G401.6 (cell line): ENCODE measurements at regions not wholly inside any gene's neighbourhood (a gene's known extent, or its start where the extent isn't known, plus 50 kb on each side); places are given as distances from the start of the nearest gene placed in this dataset.

ENCODE experiments used
- FAIRE-seq: peaks from 2 replicates; lab custom pipeline; 2012; peaks lifted over from hg19 to GRCh38; lab: Jason Lieb, UNC

- no peak for FAIRE-seq
These were observed 450.0 kb downstream of the NSUN3 start for GRCh38 chr3:94512876-94513275.

DNA sequence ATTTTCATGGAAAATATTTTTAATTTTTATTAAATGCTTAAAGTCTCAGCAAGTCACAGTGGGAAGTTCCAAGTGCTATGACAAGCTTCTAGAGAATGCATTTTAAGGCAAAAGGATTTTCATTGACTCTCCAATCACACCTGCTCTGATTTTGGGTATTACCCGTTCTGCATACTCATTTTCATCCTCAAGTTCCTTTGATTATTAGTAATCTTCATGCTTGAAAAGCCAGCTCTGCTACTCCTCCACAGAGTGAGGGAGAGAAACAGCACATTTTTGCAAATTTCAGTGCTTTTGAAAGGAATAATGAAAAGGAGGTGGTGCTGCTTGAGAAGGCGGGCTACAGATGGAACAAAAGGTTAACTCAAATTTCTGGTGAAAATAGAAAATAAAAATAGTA lies 450.7 kb downstream of the NSUN3 start:
- no peak for FAIRE-seq

GRCh38 chr3:94515983-94516382 lies 453.1 kb downstream of the NSUN3 start:
- FAIRE-seq, result no peak

DNA sequence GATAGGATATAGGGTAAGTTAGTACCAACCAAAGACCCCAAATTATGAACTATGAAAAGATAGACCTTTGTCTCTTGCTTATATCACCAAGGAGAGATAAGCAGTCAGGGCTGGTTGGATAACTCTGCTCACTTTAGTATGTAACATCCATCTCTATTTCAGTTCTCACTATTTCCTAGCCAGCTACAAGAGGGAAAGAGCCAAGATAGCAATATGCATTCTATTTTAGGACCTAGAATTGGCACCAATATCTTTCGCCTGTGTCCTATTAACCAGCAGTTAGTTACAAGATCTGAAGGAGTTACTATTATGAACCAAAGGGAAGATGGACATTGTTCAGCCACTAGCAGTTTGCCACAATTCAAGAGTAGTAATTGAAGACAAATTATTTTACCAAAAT lies 457.5 kb downstream of the NSUN3 start:
- no peak for FAIRE-seq

- peak; percentile 6 for FAIRE-seq
These were observed 459.6 kb downstream of the NSUN3 start for GRCh38 chr3:94522488-94522887.

DNA sequence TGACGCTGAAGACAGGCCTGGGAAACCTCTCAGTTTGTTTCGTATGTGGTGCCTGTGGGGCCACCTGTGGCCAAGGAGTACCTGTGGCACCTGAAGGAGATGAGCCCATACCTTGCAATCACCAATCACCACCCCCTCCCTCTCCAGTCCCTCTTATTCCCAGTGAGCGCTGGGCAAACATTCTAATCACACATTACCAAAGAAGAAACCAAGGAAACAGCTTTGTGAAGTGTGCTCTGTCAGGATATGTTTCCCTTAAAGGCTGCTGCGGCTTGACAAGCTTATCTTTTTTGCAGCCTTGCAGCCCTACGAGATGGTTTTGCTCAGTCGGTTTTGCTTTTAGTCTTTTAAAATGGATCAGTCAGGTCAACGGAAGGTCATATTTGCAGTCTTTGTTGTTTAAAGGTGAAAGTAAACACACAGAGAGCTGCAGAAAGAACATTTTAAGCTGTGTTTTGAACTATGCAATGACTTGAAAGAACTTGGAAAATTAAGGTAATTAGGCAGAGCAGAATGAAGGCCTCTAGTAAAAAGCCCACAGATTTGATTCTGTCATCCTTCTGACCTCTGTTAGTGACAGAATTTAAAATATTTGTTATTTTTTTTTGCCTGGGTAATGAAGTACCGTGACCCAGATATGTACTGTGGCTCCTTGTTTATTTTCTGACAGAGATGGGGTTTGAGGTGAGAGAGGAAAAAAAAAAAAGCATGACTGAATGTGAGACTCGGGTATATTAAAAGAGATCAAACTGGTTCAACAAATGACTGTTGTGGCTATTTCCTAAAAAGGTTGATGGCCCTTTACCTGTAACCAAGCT lies 461.4 kb downstream of the NSUN3 start:
- no peak for FAIRE-seq

GRCh38 chr3:94525043-94525442 lies 462.2 kb downstream of the NSUN3 start:
- FAIRE-seq, result no peak

GRCh38 chr3:94529816-94530215 lies 467.0 kb downstream of the NSUN3 start:
- FAIRE-seq, result no peak

GRCh38 chr3:94532951-94533350 lies 470.1 kb downstream of the NSUN3 start:
- FAIRE-seq, result no peak

DNA sequence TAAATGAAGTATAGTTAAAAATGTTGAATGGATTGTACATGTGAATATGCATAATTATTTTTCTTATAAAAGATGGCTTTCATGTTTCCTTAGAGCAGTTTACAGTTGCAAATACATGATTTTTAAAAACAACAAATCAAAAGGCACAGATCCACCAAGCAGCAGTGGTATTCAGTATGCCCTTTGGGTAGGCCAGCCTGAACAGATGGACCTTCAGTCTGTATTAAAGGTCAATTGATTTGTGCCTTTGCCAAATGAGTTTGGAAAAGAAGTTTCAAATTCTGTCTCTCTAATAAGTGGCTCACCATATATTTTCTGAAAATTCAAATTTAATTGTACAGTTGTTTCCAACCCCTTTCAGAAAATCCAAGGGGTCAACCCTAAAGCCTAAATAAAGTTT lies 477.1 kb downstream of the NSUN3 start:
- no peak for FAIRE-seq

DNA sequence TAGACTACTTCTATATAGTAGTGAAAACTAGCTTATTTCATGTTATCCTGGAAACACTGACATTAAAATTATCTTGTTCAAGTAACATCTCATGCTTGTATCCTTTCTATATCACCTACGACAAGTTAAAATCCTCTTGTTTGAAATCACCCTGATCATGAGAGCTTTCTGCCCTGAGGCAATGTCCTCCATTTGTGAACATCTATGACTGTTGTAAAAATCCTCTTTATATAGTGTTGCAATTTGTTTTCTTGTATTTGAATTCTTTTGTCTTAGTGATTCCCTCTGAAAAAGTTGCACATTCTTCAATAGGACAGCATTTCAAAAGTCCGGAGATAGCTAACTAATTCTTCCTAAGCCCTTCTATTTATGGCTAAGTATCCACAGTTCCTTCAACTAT lies 480.3 kb downstream of the NSUN3 start:
- no peak for FAIRE-seq

DNA sequence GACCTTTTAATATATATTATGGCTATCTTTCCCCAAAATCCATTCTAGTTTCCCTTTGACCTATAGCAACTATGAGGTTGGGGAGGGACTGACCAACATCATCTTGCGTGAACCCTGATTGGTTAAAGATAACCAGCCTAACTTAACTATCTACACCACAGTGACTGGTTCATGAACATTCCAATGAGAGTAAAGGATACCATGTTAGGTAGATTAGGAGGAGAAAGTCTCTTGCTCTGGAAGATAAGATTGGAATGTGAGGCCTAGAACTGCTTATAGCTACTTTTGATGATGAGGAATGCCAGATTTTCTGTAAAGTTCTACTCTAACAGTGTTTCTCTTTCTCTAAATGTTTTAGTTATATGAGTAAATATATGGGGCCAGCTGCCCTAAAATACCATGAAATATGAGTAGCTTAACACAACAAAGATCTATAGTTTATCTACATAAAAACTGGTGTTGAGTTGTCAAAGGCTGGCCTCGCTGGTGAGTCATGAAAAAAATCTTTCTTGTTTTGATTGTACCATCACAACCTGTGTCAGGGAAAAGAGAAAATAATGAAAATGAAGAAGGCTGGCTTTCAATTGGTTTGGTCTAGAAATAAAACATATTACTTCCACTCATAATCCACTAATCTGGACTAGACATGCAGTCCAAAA lies 481.4 kb downstream of the NSUN3 start:
- no peak for FAIRE-seq

DNA sequence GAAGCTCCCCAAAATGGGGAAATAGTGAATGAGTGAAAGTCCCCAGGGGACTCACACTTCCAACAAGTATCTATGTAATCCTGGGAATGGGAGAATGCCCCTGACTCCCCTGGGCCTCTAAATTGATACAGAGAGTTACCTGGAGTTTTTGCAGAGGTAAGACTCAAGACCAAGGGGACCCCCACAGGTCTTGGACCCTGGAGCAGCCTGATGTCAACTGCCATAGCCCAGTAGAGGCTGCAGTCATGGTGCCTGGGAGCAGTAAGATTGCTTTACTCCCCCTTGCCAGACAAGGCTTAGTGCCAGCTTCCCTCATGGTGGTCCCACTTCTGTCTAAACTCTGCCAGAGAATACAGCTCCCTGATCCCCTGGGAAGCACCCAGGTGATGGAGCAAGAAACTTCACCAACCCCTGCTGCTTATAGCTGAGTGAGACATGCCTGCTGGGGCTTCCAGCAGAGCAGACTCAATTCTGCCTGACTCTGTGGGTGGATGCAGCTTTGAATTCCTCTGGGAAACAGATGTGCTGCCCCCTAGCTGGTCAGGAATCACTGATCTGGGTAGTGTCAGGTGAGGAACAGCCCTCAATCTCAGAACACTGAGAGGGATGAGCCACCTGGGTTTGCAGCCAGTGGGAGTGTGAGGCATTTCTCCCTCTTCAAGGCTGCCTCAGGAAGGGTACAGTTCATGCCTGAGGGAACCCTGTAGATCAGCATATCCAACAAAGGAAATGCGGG lies 485.9 kb downstream of the NSUN3 start:
- no peak for FAIRE-seq

GRCh38 chr3:94561094-94561493 lies 498.2 kb downstream of the NSUN3 start:
- no peak for FAIRE-seq

- no peak for FAIRE-seq
These were observed 501.4 kb downstream of the NSUN3 start for GRCh38 chr3:94564247-94564646.

DNA sequence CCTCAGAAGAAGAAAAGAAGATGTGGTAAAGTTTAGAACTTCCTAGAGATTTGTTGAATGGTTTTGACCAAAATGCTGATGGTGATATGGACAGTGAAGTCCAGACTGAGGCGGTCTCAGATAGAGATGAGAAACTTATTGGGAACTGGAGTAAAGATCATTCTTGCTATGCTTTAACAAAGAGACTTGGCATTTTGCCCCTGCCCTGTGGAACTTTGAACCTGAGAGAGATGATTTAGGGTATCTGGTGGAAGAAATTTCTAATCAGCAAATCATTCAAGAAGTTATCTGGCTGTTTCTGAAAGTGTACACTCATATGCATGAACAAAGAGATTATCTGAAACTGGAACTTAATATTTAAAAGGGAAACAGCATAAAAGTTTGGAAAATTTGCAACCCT lies 505.2 kb downstream of the NSUN3 start:
- FAIRE-seq, result no peak

DNA sequence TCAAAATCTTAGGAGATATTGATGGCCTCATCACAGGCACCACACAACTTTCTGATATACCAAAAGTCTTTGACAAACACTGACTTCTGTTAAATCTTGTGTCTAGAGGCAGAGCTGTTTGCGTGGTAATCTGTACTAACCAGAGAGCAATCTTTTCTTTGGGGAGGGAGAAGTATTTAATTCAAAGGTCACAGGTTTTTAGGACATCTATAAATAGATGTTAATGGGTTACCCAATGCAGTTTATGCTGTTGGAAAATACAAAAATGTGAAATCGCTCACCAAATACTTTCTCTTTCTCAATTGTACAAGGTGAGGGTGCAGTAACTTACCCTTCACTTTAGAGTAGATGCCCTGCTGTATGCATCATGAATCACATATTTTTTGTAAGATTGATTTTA lies 510.5 kb downstream of the NSUN3 start:
- FAIRE-seq, result no peak

DNA sequence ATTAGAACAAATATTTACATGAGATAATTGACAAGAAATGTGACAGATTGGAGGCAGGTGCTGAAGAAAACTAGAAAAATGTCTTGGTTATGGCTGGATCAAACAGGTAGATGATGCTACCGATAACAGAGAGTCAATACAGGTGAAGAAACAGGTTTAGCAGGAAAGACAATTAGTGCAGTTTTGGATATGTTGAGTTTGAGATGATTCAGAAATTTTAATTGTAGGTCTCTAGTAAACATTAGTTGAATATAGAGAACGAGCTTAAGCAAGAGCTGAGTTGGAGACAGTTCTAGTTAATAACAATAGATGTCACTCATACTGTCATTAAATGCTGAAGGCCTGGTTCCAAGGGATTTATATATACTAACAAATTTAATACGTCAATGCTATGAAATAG lies 524.4 kb downstream of the NSUN3 start:
- no peak for FAIRE-seq

DNA sequence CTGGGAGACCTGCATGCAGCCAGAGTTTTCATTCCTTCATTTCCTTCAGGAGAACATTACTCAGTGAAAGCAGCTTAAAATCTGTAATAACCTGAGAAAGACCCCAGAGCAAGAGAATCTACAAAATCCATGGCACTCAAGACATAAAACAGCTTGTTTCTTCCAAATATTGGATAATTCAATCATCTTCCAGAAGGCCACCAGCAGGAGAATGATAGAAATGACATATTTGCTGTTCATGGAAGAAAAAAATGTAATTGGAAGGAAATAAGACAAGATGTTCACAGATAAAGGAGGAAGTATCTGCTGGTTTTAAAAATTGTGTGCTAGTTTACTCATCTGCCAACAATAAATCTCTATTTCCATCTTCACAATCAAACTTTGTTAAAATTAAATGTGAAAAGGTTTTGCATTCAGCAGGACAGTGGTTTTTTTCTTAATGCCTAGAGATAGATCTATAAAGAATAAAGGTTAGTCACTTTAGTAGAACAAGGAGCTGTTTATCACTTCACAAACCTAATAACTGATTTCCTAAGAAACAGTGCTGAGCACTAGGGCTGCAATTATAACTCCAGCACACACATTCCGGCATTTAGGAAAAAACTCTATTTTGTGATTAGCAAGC lies 530.8 kb downstream of the NSUN3 start:
- no peak for FAIRE-seq

GRCh38 chr3:94596141-94596540 lies 533.3 kb downstream of the NSUN3 start:
- FAIRE-seq, result no peak

DNA sequence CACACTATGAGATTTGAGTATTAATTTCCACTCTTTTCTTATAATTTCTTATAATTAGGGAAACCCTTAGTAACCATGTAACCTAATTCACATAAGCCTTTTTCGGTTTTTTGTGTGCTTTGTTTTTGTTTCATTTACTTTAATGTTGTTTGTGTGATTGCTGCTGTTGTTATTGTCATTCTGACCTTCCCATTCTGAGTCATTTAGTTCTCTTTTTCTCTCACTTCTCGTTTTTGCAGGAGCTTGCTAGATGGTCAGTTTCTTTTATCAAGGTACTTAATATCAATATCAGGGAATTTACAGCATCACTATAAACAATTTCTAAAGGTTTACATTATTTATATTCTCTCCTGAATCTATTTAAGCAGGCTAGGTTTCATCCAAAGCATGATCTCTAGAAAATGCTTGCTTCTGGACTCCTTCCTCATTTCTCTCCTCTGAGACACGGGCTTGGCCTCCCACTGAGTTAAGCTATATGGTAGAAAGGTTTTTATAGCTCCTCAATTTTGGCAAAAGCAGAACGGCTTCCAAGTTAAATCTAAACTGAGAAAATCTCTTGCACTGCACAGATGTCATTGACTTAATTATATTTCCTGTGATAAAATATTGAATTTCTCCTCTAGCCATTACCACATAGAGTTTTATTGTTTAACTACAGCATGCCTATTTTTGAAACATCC lies 534.2 kb downstream of the NSUN3 start:
- no peak for FAIRE-seq

DNA sequence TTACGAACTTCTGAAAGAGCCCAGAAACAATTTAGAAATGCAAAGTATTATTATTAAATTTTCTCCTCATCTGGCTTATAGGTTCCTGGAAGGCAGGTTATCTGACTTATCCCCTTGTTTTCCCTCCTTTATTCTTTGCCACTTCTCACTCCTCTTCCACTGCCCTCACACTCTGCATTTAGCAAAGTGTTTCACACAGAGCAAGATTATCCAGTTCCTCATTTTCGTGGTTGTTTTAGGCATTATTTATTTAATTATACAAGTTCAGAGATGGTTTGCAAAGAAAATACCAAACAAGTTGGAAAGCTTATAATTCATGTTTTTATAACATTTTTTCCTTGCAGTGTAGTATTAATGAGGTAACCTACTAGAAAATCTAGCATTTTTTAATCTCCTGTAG lies 544.9 kb downstream of the NSUN3 start:
- FAIRE-seq, result no peak
